HEK293 (cell line): ENCODE measurements at regions not wholly inside any gene's neighbourhood (a gene's known extent, or its start where the extent isn't known, plus 50 kb on each side); places are given as distances from the start of the nearest gene placed in this dataset.

Experiments used
- CTCF ChIA-PET: fragments of 350-600 bp; formaldehyde crosslinking; extraction: SDS; loops from one replicate; lab custom pipeline; 2021; ENCODE audit warnings: antibody characterized with exemption; lab: Yijun Ruan, JAX
- POLR2A ChIA-PET: fragments of 300-600 bp; formaldehyde crosslinking; extraction: SDS; loops from one replicate; lab custom pipeline; 2020; ENCODE audit warnings: antibody characterized with exemption, inconsistent platforms; lab: Yijun Ruan, JAX
- H3K27ac ChIP-seq: fragments of 200-500 bp; sonication (Bioruptor generic); 2 replicates; pipeline ENCODE4 v1.5.1; 2014; ENCODE audit warnings: low read depth, low read length, control low read depth, inconsistent platforms; ENCODE audit errors: extremely low read depth
- H3K36me3 ChIP-seq, 2 experiments: fragments of 200-500 bp in 1 of 2; sonication (Bioruptor generic) in 1 of 2; 1 replicate in 1 of 2; 2 replicates in 1 of 2; pipeline ENCODE4 v1.5.1; 2014 to 2017; ENCODE audit warnings: inconsistent platforms in 2 of 2, low read length in 2 of 2; ENCODE audit not compliant: control insufficient read depth in 2 of 2, insufficient read depth in 1 of 2
- H3K4me1 ChIP-seq: fragments of 200-500 bp; sonication (Bioruptor generic); 2 replicates; pipeline ENCODE4 v1.5.1; 2014; ENCODE audit warnings: mild to moderate bottlenecking, low read length, inconsistent platforms; ENCODE audit not compliant: control insufficient read depth, insufficient read depth
- H3K4me3 ChIP-seq: 2 replicates; pipeline ENCODE4 v1.5.1; 2011; ENCODE audit warnings: low read depth, mild to moderate bottlenecking, control low read depth, low read length, moderate library complexity
- H3K9me3 ChIP-seq: fragments of 200-500 bp; sonication (Bioruptor generic); 2 replicates; pipeline ENCODE4 v1.5.1; 2014; ENCODE audit warnings: low read depth, low read length, inconsistent platforms; ENCODE audit not compliant: control insufficient read depth, insufficient read depth
- ELK4 ChIP-seq: IDR thresholded peaks from 2 replicates; pipeline ENCODE4 v1.6.1; 2011; ENCODE audit warnings: mild to moderate bottlenecking, low read depth, low read length, borderline replicate concordance
- GLI2 ChIP-seq: fragments of 450-650 bp; formaldehyde crosslinking; IDR thresholded peaks from 2 replicates; pipeline ENCODE4; 2017; ENCODE audit warnings: missing biosample characterization, missing genetic modification characterization, low read depth, borderline replicate concordance
- IKZF3 ChIP-seq: fragments of 450-650 bp; IDR thresholded peaks from 2 replicates; pipeline ENCODE4 v1.5.0; 2018; ENCODE audit warnings: missing biosample characterization, mild to moderate bottlenecking, missing genetic modification characterization, moderate library complexity
- OSR2 ChIP-seq: fragments of 450-650 bp; formaldehyde crosslinking; IDR thresholded peaks from 2 replicates; pipeline ENCODE4 v1.5.1; 2016; ENCODE audit warnings: missing biosample characterization, missing genetic modification characterization
- PRDM6 ChIP-seq: fragments of 450-650 bp; formaldehyde crosslinking; IDR thresholded peaks from 2 replicates; pipeline ENCODE4 v1.5.1; 2017; ENCODE audit warnings: missing biosample characterization, missing genetic modification characterization
- SP7 ChIP-seq: fragments of 450-650 bp; formaldehyde crosslinking; IDR thresholded peaks from 2 replicates; pipeline ENCODE4 v1.5.1; 2016; ENCODE audit warnings: missing biosample characterization, missing genetic modification characterization
- WT1 ChIP-seq: fragments of 450-650 bp; formaldehyde crosslinking; IDR thresholded peaks from 2 replicates; pipeline ENCODE4 v1.5.1; 2016; ENCODE audit warnings: missing biosample characterization, missing genetic modification characterization
- ZNF148 ChIP-seq: fragments of 450-650 bp; formaldehyde crosslinking; IDR thresholded peaks from 2 replicates; pipeline ENCODE4 v1.5.0; 2017; ENCODE audit warnings: missing biosample characterization, missing genetic modification characterization, borderline replicate concordance
- ZNF169 ChIP-seq: fragments of 450-650 bp; formaldehyde crosslinking; IDR thresholded peaks from 2 replicates; pipeline ENCODE4 v1.5.1; 2016; ENCODE audit warnings: missing biosample characterization, missing genetic modification characterization
- ZNF513 ChIP-seq: fragments of 450-650 bp; IDR thresholded peaks from 2 replicates; pipeline ENCODE4 v1.5.1; 2018; ENCODE audit warnings: missing biosample characterization, missing genetic modification characterization
- ZNF529 ChIP-seq: fragments of 450-650 bp; formaldehyde crosslinking; IDR thresholded peaks from 2 replicates; pipeline ENCODE4 v1.5.1; 2017; ENCODE audit warnings: missing genetic modification characterization, missing biosample characterization; ENCODE audit not compliant: insufficient replicate concordance
- ZNF530 ChIP-seq: fragments of 450-650 bp; formaldehyde crosslinking; IDR thresholded peaks from 2 replicates; pipeline ENCODE4 v1.5.1; 2016; ENCODE audit warnings: low read depth, missing biosample characterization, missing genetic modification characterization
- ZNF629 ChIP-seq: fragments of 450-650 bp; formaldehyde crosslinking; IDR thresholded peaks from 2 replicates; pipeline ENCODE4 v1.5.1; 2017; ENCODE audit warnings: missing biosample characterization, missing genetic modification characterization
- ZNF792 ChIP-seq: fragments of 450-650 bp; formaldehyde crosslinking; IDR thresholded peaks from 2 replicates; pipeline ENCODE4 v1.5.1; 2016; ENCODE audit warnings: missing biosample characterization, missing genetic modification characterization
- ZNF843 ChIP-seq: fragments of 450-650 bp; formaldehyde crosslinking; IDR thresholded peaks from 2 replicates; pipeline ENCODE4 v1.5.1; 2016; ENCODE audit warnings: missing biosample characterization, missing genetic modification characterization
- TF ChIP-seq, protein P1 (sequence below): fragments of 450-650 bp; formaldehyde crosslinking; IDR thresholded peaks from 2 replicates; pipeline ENCODE4 v1.5.1; 2016; ENCODE audit warnings: missing biosample characterization, missing genetic modification characterization
- TF ChIP-seq, protein P2 (sequence below): fragments of 450-650 bp; formaldehyde crosslinking; IDR thresholded peaks from 2 replicates; pipeline ENCODE4 v1.5.1; 2016; ENCODE audit warnings: missing biosample characterization, missing genetic modification characterization, low read depth

DNA sequence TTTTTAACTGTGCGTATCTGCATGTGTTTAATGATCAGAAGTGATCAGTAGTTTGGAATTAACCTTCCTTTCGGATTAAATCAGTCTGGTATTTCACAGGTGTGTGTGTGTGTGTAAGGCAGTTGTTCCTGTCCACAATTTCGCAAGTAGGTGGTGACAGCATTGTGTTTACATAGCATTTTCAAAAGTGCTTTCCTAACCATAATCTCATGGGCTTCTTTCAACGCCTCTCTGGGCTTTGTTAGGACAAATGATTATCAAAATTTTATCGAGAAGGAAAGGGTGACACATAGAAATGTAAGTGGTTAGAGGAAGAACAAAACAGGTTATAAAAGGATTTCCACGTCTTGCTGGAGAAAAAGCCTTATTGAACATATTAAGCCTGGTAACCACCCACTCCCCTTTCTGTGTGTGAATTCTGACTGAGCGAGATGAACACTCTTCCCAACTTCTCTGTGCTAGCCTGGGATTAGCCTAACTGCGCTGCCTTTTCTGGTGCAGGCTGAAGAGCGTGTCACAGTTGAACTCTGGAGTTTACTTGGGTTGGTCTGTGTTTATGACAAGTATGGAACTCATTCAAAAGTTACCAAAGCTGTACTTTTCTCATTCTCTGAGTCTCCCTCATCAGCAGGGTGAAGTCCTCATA is 292.3 kb upstream of the PITRM1 start (continued):
- 0 out of 2 replicates have a peak, but pooled peaks have one; percentile 17 for TF ChIP-seq WT1 (tag by site-specific recombination)
- 0 out of 2 replicates have a peak, but pooled peaks have one; percentile 34 for TF ChIP-seq GLI2
- TF ChIP-seq ZNF529, result no peak
- TF ChIP-seq ZNF843 (tag by site-specific recombination), result peak; percentile 45; the same call in 1 of the 2 replicates
- TF ChIP-seq, protein P1, sequence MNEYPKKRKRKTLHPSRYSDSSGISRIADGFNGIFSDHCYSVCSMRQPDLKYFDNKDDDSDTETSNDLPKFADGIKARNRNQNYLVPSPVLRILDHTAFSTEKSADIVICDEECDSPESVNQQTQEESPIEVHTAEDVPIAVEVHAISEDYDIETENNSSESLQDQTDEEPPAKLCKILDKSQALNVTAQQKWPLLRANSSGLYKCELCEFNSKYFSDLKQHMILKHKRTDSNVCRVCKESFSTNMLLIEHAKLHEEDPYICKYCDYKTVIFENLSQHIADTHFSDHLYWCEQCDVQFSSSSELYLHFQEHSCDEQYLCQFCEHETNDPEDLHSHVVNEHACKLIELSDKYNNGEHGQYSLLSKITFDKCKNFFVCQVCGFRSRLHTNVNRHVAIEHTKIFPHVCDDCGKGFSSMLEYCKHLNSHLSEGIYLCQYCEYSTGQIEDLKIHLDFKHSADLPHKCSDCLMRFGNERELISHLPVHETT (tag by site-specific recombination), result 0 out of 2 replicates have a peak, but pooled peaks have one; percentile 42
- no peak for TF ChIP-seq ZNF513
- peak; percentile 68 for TF ChIP-seq PRDM6 (tag by site-specific recombination)
- no peak for TF ChIP-seq ZNF169
- TF ChIP-seq ELK4, result no peak
- no peak for TF ChIP-seq ZNF148 (tag by site-specific recombination)
- TF ChIP-seq ZNF530 (tag by site-specific recombination), result no peak
- peak; percentile 41; the same call in 1 of the 2 replicates for TF ChIP-seq ZNF629 (tag by site-specific recombination)

- TF ChIP-seq ZNF792 (tag by site-specific recombination), result no peak
- 0 out of 2 replicates have a peak, but pooled peaks have one; percentile 27 for TF ChIP-seq IKZF3
- no peak for TF ChIP-seq WT1 (tag by site-specific recombination)
- peak; percentile 73 for TF ChIP-seq OSR2 (tag by site-specific recombination)
- TF ChIP-seq SP7 (tag by site-specific recombination), result 0 out of 2 replicates have a peak, but pooled peaks have one; percentile 19
- peak; percentile 77 for TF ChIP-seq PRDM6 (tag by site-specific recombination)
- TF ChIP-seq, protein P2, sequence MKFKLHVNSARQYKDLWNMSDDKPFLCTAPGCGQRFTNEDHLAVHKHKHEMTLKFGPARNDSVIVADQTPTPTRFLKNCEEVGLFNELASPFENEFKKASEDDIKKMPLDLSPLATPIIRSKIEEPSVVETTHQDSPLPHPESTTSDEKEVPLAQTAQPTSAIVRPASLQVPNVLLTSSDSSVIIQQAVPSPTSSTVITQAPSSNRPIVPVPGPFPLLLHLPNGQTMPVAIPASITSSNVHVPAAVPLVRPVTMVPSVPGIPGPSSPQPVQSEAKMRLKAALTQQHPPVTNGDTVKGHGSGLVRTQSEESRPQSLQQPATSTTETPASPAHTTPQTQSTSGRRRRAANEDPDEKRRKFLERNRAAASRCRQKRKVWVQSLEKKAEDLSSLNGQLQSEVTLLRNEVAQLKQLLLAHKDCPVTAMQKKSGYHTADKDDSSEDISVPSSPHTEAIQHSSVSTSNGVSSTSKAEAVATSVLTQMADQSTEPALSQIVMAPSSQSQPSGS (tag by site-specific recombination), result peak; percentile 80
- no peak overlapping the region for H3K4me3 ChIP-seq
- no peak overlapping the region for H3K27ac ChIP-seq
- POLR2A ChIA-PET, result no interaction called here
- no peaks in the 10 kb centered on the region for H3K9me3 ChIP-seq
- no peaks in the 10 kb centered on the region for H3K36me3 ChIP-seq
- CTCF ChIA-PET, result interaction anchor here (0.6 to 0.9 kb wide), 2 partner anchors 224 to 279 kb away, joined by 4 read pairs; no protein-coding TSS in a partner anchor
- no peaks in the 10 kb centered on the region for H3K4me1 ChIP-seq
Measured at GRCh38 chr10:3460420-3461128, 288.0 kb upstream of the PITRM1 start.
